Sigmoid colon (tissue), 3 donors: ENCODE measurements at regions not wholly inside any gene's neighbourhood (a gene's known extent, or its start where the extent isn't known, plus 50 kb on each side); places are given as distances from the start of the nearest gene placed in this dataset.

Experiments
- POLR2A ChIP-seq, 2 donors: fragments of 450-650 bp; IDR thresholded peaks; one replicate each; pipeline ENCODE4 v1.6.1; 2016; ENCODE audit warnings: antibody characterized with exemption in 2 of 2, mild to moderate bottlenecking in 2 of 2, moderate library complexity in 2 of 2
- TF ChIP-seq, protein P1 (sequence below), 4 experiments: fragments of 450-650 bp in 3 of 4; fragments of 200-600 bp in 1 of 4; IDR thresholded peaks; one replicate each; pipeline ENCODE4 v1.5.1; 2016 to 2019; ENCODE audit warnings: antibody characterized with exemption in 4 of 4, mild to moderate bottlenecking in 3 of 4, moderate library complexity in 2 of 4

- TF ChIP-seq, protein P1, sequence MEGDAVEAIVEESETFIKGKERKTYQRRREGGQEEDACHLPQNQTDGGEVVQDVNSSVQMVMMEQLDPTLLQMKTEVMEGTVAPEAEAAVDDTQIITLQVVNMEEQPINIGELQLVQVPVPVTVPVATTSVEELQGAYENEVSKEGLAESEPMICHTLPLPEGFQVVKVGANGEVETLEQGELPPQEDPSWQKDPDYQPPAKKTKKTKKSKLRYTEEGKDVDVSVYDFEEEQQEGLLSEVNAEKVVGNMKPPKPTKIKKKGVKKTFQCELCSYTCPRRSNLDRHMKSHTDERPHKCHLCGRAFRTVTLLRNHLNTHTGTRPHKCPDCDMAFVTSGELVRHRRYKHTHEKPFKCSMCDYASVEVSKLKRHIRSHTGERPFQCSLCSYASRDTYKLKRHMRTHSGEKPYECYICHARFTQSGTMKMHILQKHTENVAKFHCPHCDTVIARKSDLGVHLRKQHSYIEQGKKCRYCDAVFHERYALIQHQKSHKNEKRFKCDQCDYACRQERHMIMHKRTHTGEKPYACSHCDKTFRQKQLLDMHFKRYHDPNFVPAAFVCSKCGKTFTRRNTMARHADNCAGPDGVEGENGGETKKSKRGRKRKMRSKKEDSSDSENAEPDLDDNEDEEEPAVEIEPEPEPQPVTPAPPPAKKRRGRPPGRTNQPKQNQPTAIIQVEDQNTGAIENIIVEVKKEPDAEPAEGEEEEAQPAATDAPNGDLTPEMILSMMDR (IDR thresholded peaks at IDR 0.05), result no peak
- no peak for TF ChIP-seq POLR2A (IDR thresholded peaks at IDR 0.05)
Observed at GRCh38 chr5:159507055-159507454, 176.8 kb upstream of the IL12B start.
